ENCODE measurements at regions not wholly inside any gene's neighbourhood (a gene's known extent, or its start where the extent isn't known, plus 50 kb on each side); places are given as distances from the start of the nearest gene placed in this dataset.

GRCh38 chr11:115612046-115612730, 108.0 kb upstream of the CADM1 start:
- TF ChIP-seq POLR2A (IDR thresholded peaks at IDR 0.05), result no peak
- no peak for TF ChIP-seq CTCF (IDR thresholded peaks at IDR 0.05)
